ENCODE measurements at regions not wholly inside any gene's neighbourhood (a gene's known extent, or its start where the extent isn't known, plus 50 kb on each side); places are given as distances from the start of the nearest gene placed in this dataset.
"Not testable (repeated sequence)": the region's sequence is repeated elsewhere in the genome, so short reads cannot be mapped to it uniquely, and the experiment has no call there.

GRCh38 chr2:87485455-87485854, 262.4 kb upstream of the PLGLB2 start:
- Mint-ChIP-seq H3K36me3 (ENCODE audit: low read depth) (peaks cover 10% of the 10 kb centered on the region), H3K4me1 (ENCODE audit: low read depth) (peaks cover 18% of the 10 kb centered on the region)
- H3K4me3 Mint-ChIP-seq; H3K9me3 Mint-ChIP-seq; H3K27ac Mint-ChIP-seq; H3K27me3 Mint-ChIP-seq (ENCODE audit: low read depth): not testable (repeated sequence)

- not testable (repeated sequence) for H3K9me3 Mint-ChIP-seq; H3K27me3 Mint-ChIP-seq (ENCODE audit: low read depth); H3K4me3 Mint-ChIP-seq; H3K36me3 Mint-ChIP-seq (ENCODE audit: low read depth)
- Mint-ChIP-seq H3K4me1 (ENCODE audit: low read depth) (peaks cover 17% of the 10 kb centered on the region), H3K27ac (peak overlapping the region; percentile 55)
Measured at GRCh38 chr2:87485884-87486283, 262.0 kb upstream of the PLGLB2 start.

GRCh38 chr2:87486413-87486812, 261.5 kb upstream of the PLGLB2 start:
- not testable (repeated sequence) for H3K36me3 Mint-ChIP-seq (ENCODE audit: low read depth); H3K9me3 Mint-ChIP-seq; H3K27me3 Mint-ChIP-seq (ENCODE audit: low read depth)
- peak overlapping the region; percentile 79 for H3K27ac Mint-ChIP-seq
- H3K4me1 Mint-ChIP-seq (ENCODE audit: low read depth) = peaks cover 18% of the 10 kb centered on the region
- H3K4me3 Mint-ChIP-seq = peak overlapping the region; percentile 34

- peaks cover 16% of the 10 kb centered on the region for H3K4me1 Mint-ChIP-seq (ENCODE audit: low read depth)
- H3K4me3 Mint-ChIP-seq; H3K27ac Mint-ChIP-seq; H3K9me3 Mint-ChIP-seq; H3K36me3 Mint-ChIP-seq (ENCODE audit: low read depth); H3K27me3 Mint-ChIP-seq (ENCODE audit: low read depth): not testable (repeated sequence)
Measured at GRCh38 chr2:87488021-87488420, 259.9 kb upstream of the PLGLB2 start.

GRCh38 chr2:87488991-87489390, 258.9 kb upstream of the PLGLB2 start:
- not testable (repeated sequence) for H3K27me3 Mint-ChIP-seq (ENCODE audit: low read depth); H3K9me3 Mint-ChIP-seq; H3K27ac Mint-ChIP-seq; H3K36me3 Mint-ChIP-seq (ENCODE audit: low read depth); H3K4me3 Mint-ChIP-seq
- peaks cover 14% of the 10 kb centered on the region for H3K4me1 Mint-ChIP-seq (ENCODE audit: low read depth)

GRCh38 chr2:87494846-87495245, 253.0 kb upstream of the PLGLB2 start:
- H3K9me3 Mint-ChIP-seq; H3K27me3 Mint-ChIP-seq (ENCODE audit: low read depth); H3K4me3 Mint-ChIP-seq; H3K36me3 Mint-ChIP-seq (ENCODE audit: low read depth): not testable (repeated sequence)
- peaks cover 14% of the 10 kb centered on the region for H3K4me1 Mint-ChIP-seq (ENCODE audit: low read depth)
- H3K27ac Mint-ChIP-seq = peak overlapping the region; percentile 34

- H3K4me1 Mint-ChIP-seq (ENCODE audit: low read depth) = peaks cover 18% of the 10 kb centered on the region
- H3K9me3 Mint-ChIP-seq; H3K4me3 Mint-ChIP-seq; H3K27ac Mint-ChIP-seq; H3K27me3 Mint-ChIP-seq (ENCODE audit: low read depth): not testable (repeated sequence)
- peaks cover 10% of the 10 kb centered on the region for H3K36me3 Mint-ChIP-seq (ENCODE audit: low read depth)
Measured at GRCh38 chr2:87495455-87495854, 252.4 kb upstream of the PLGLB2 start.

- not testable (repeated sequence) for H3K4me3 Mint-ChIP-seq; H3K27ac Mint-ChIP-seq; H3K27me3 Mint-ChIP-seq (ENCODE audit: low read depth); H3K9me3 Mint-ChIP-seq
- Mint-ChIP-seq H3K4me1 (ENCODE audit: low read depth) (peaks cover 20% of the 10 kb centered on the region), H3K36me3 (ENCODE audit: low read depth) (peaks cover 10% of the 10 kb centered on the region)
Measured at GRCh38 chr2:87496036-87497006, 251.6 kb upstream of the PLGLB2 start.

GRCh38 chr2:87497135-87497534, 250.8 kb upstream of the PLGLB2 start:
- not testable (repeated sequence) for H3K27ac Mint-ChIP-seq; H3K27me3 Mint-ChIP-seq (ENCODE audit: low read depth); H3K9me3 Mint-ChIP-seq; H3K4me3 Mint-ChIP-seq
- Mint-ChIP-seq H3K4me1 (ENCODE audit: low read depth) (peaks cover 17% of the 10 kb centered on the region), H3K36me3 (ENCODE audit: low read depth) (peaks cover 10% of the 10 kb centered on the region)

GRCh38 chr2:87497700-87498099, 250.2 kb upstream of the PLGLB2 start:
- H3K27ac Mint-ChIP-seq; H3K9me3 Mint-ChIP-seq; H3K36me3 Mint-ChIP-seq (ENCODE audit: low read depth); H3K27me3 Mint-ChIP-seq (ENCODE audit: low read depth); H3K4me3 Mint-ChIP-seq: not testable (repeated sequence)
- peaks cover 17% of the 10 kb centered on the region for H3K4me1 Mint-ChIP-seq (ENCODE audit: low read depth)

GRCh38 chr2:87498169-87498853, 249.6 kb upstream of the PLGLB2 start:
- peak overlapping the region; percentile 71 for H3K27ac Mint-ChIP-seq
- peaks cover 17% of the 10 kb centered on the region for H3K4me1 Mint-ChIP-seq (ENCODE audit: low read depth)
- not testable (repeated sequence) for H3K4me3 Mint-ChIP-seq; H3K27me3 Mint-ChIP-seq (ENCODE audit: low read depth); H3K36me3 Mint-ChIP-seq (ENCODE audit: low read depth); H3K9me3 Mint-ChIP-seq

- H3K27me3 Mint-ChIP-seq (ENCODE audit: low read depth); H3K36me3 Mint-ChIP-seq (ENCODE audit: low read depth); H3K27ac Mint-ChIP-seq; H3K4me3 Mint-ChIP-seq; H3K9me3 Mint-ChIP-seq: not testable (repeated sequence)
- peaks cover 16% of the 10 kb centered on the region for H3K4me1 Mint-ChIP-seq (ENCODE audit: low read depth)
Measured at GRCh38 chr2:87498854-87499238, 249.0 kb upstream of the PLGLB2 start.

GRCh38 chr2:87499860-87500259, 248.0 kb upstream of the PLGLB2 start:
- peak overlapping the region; percentile 60 for H3K4me3 Mint-ChIP-seq
- not testable (repeated sequence) for H3K9me3 Mint-ChIP-seq; H3K27me3 Mint-ChIP-seq (ENCODE audit: low read depth); H3K36me3 Mint-ChIP-seq (ENCODE audit: low read depth)
- H3K4me1 Mint-ChIP-seq (ENCODE audit: low read depth) = peaks cover 11% of the 10 kb centered on the region
- peak overlapping the region; percentile 89 for H3K27ac Mint-ChIP-seq

GRCh38 chr2:87500421-87500820, 247.5 kb upstream of the PLGLB2 start:
- H3K36me3 Mint-ChIP-seq (ENCODE audit: low read depth); H3K9me3 Mint-ChIP-seq; H3K4me1 Mint-ChIP-seq (ENCODE audit: low read depth); H3K27me3 Mint-ChIP-seq (ENCODE audit: low read depth): not testable (repeated sequence)
- peak overlapping the region; percentile 89 for H3K27ac Mint-ChIP-seq
- peak overlapping the region; percentile 60 for H3K4me3 Mint-ChIP-seq

GRCh38 chr2:87500951-87501350, 246.9 kb upstream of the PLGLB2 start:
- H3K27me3 Mint-ChIP-seq (ENCODE audit: low read depth); H3K27ac Mint-ChIP-seq; H3K4me3 Mint-ChIP-seq: not testable (repeated sequence)

More at GRCh38 chr2:87500951-87501350, 246.9 kb upstream of the PLGLB2 start:
- H3K9me3 Mint-ChIP-seq; H3K4me1 Mint-ChIP-seq (ENCODE audit: low read depth); H3K36me3 Mint-ChIP-seq (ENCODE audit: low read depth): not testable (repeated sequence)
